ENCODE measurements at regions not wholly inside any gene's neighbourhood (a gene's known extent, or its start where the extent isn't known, plus 50 kb on each side); places are given as distances from the start of the nearest gene placed in this dataset.
A peak's percentile ranks its signal among the peaks of the same experiment; 100 is the strongest.
"Not testable (repeated sequence)": the region's sequence is repeated elsewhere in the genome, so short reads cannot be mapped to it uniquely, and the experiment has no call there.

- DNase-seq (ENCODE audit: low read depth) = no peak
These were observed 89.7 kb upstream of the SLC45A1 start for GRCh38 chr1:8228253-8228652.

GRCh38 chr1:8227674-8228073 lies 90.2 kb upstream of the SLC45A1 start:
- DNase-seq (ENCODE audit: low read depth) = not testable (repeated sequence)

- no peak for DNase-seq (ENCODE audit: low read depth)
These were observed 91.2 kb upstream of the SLC45A1 start for GRCh38 chr1:8226747-8227146.

GRCh38 chr1:8226024-8226423 lies 91.9 kb upstream of the SLC45A1 start:
- DNase-seq (ENCODE audit: low read depth) = not testable (repeated sequence)

- no peak for DNase-seq (ENCODE audit: low read depth)
These were observed 94.4 kb upstream of the SLC45A1 start for GRCh38 chr1:8223526-8223925.

GRCh38 chr1:8222789-8223188 lies 95.1 kb upstream of the SLC45A1 start:
- no peak for DNase-seq (ENCODE audit: low read depth)

GRCh38 chr1:8219530-8219929 lies 98.4 kb upstream of the SLC45A1 start:
- no peak for DNase-seq (ENCODE audit: low read depth)

- no peak for DNase-seq (ENCODE audit: low read depth)
These were observed 99.4 kb upstream of the SLC45A1 start for GRCh38 chr1:8218351-8219092.

GRCh38 chr1:8217809-8218208 lies 100.1 kb upstream of the SLC45A1 start:
- DNase-seq (ENCODE audit: low read depth) = no peak

GRCh38 chr1:8217011-8217711 lies 100.8 kb upstream of the SLC45A1 start:
- DNase-seq (ENCODE audit: low read depth) = no peak

GRCh38 chr1:8216005-8216404 lies 101.9 kb upstream of the SLC45A1 start:
- DNase-seq (ENCODE audit: low read depth) = no peak

- no peak for DNase-seq (ENCODE audit: low read depth)
These were observed 103.3 kb upstream of the SLC45A1 start for GRCh38 chr1:8214501-8215173.

GRCh38 chr1:8213676-8214075 lies 104.2 kb upstream of the SLC45A1 start:
- DNase-seq (ENCODE audit: low read depth) = no peak

- DNase-seq (ENCODE audit: low read depth) = no peak
These were observed 104.8 kb upstream of the SLC45A1 start for GRCh38 chr1:8213136-8213535.

GRCh38 chr1:8212580-8213031 lies 105.3 kb upstream of the SLC45A1 start:
- DNase-seq (ENCODE audit: low read depth) = no peak

- DNase-seq (ENCODE audit: low read depth) = peak; percentile 97
These were observed 105.9 kb upstream of the SLC45A1 start for GRCh38 chr1:8211883-8212579.

- no peak for DNase-seq (ENCODE audit: low read depth)
These were observed 106.5 kb upstream of the SLC45A1 start for GRCh38 chr1:8211251-8211882.

GRCh38 chr1:8207202-8207601 lies 110.7 kb upstream of the SLC45A1 start:
- no peak for DNase-seq (ENCODE audit: low read depth)

- DNase-seq (ENCODE audit: low read depth) = no peak
These were observed 111.5 kb upstream of the SLC45A1 start for GRCh38 chr1:8206391-8206790.

GRCh38 chr1:8205771-8206170 lies 112.1 kb upstream of the SLC45A1 start:
- DNase-seq (ENCODE audit: low read depth) = no peak

- DNase-seq (ENCODE audit: low read depth) = no peak
These were observed 113.1 kb upstream of the SLC45A1 start for GRCh38 chr1:8204826-8205225.

- DNase-seq (ENCODE audit: low read depth) = no peak
These were observed 114.4 kb upstream of the SLC45A1 start for GRCh38 chr1:8203551-8203950.

Measured in HS-27A (cell line).